ENCODE measurements at regions not wholly inside any gene's neighbourhood (a gene's known extent, or its start where the extent isn't known, plus 50 kb on each side); places are given as distances from the start of the nearest gene placed in this dataset.

DNA sequence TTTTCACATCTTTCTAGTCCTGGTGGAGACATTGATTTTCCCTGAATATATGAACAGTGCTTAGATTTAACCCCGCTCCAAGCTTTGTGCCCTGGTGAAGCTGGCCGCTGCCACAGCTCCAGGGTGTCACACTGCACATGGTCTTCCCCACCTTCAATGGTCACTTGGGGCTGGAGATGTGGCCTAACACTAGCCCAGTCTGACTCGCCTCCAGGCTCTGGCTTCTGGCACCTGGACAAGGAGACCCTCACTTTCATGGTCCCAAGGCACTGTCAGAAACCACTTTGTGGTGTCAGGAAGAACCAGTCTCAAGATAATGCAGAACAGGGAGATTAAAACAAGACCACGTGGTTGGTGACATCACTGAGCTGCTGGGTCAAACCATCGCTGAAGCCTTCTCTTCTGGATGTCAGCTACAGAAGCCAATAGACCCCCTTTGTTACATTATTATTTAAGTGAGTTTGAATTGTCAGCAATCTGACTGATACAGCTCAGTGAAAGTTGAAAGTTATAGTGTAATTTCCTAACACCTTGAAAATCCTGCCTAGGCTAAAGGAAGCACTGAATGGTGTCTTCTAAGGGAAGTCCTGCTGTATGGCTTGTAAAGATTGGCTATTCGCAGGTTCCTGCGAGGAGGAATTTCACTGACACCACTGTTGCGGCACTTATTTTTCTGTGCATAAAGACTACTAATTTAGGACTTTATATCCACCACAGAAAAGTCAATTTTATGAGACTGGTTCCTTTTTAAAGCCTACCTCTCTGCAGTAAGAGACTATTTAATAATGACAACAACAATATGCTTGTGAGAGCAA is 55.0 kb upstream of the CTDP1 start:
- no peak for DNase-seq (ENCODE audit: low spot score)
- H3K27me3 ChIP-seq = no peaks in the 10 kb centered on the region
- H3K4me1 ChIP-seq (ENCODE audit: insufficient read depth) = no peaks in the 10 kb centered on the region
- no peaks in the 10 kb centered on the region for H3K9me2 ChIP-seq (replicated peaks; ENCODE audit: insufficient read depth)
- no peaks in the 10 kb centered on the region for H3K79me2 ChIP-seq
- no peak overlapping the region for H3K4me2 ChIP-seq
- no peaks in the 10 kb centered on the region for H4K20me1 ChIP-seq (ENCODE audit: insufficient read depth, poor library complexity, severe bottlenecking)
- TF ChIP-seq EZH2phosphoT487 (IDR thresholded peaks at IDR 0.05; ENCODE audit: low read depth, severe bottlenecking, unreplicated experiment) (no peak), EZH2 (IDR thresholded peaks at IDR 0.05; ENCODE audit: borderline replicate concordance) (no peak)
- TF ChIP-seq, protein P1, sequence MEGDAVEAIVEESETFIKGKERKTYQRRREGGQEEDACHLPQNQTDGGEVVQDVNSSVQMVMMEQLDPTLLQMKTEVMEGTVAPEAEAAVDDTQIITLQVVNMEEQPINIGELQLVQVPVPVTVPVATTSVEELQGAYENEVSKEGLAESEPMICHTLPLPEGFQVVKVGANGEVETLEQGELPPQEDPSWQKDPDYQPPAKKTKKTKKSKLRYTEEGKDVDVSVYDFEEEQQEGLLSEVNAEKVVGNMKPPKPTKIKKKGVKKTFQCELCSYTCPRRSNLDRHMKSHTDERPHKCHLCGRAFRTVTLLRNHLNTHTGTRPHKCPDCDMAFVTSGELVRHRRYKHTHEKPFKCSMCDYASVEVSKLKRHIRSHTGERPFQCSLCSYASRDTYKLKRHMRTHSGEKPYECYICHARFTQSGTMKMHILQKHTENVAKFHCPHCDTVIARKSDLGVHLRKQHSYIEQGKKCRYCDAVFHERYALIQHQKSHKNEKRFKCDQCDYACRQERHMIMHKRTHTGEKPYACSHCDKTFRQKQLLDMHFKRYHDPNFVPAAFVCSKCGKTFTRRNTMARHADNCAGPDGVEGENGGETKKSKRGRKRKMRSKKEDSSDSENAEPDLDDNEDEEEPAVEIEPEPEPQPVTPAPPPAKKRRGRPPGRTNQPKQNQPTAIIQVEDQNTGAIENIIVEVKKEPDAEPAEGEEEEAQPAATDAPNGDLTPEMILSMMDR (IDR thresholded peaks at IDR 0.05; ENCODE audit: poor library complexity) = no peak
- 83% methylated on average over 8 of the region's 8 CpGs for WGBS (ENCODE audit: low lambda C conversion rate, missing lambda C conversion rate)
- H3K9me3 ChIP-seq (ENCODE audit: low read depth) = no peaks in the 10 kb centered on the region
- H3K27ac ChIP-seq = no peak overlapping the region
- H3K36me3 ChIP-seq (replicated peaks; ENCODE audit: insufficient read depth, low read depth) = no peaks in the 10 kb centered on the region
- H2AFZ ChIP-seq = no peak overlapping the region
- no peak overlapping the region for H3K4me3 ChIP-seq

DNA sequence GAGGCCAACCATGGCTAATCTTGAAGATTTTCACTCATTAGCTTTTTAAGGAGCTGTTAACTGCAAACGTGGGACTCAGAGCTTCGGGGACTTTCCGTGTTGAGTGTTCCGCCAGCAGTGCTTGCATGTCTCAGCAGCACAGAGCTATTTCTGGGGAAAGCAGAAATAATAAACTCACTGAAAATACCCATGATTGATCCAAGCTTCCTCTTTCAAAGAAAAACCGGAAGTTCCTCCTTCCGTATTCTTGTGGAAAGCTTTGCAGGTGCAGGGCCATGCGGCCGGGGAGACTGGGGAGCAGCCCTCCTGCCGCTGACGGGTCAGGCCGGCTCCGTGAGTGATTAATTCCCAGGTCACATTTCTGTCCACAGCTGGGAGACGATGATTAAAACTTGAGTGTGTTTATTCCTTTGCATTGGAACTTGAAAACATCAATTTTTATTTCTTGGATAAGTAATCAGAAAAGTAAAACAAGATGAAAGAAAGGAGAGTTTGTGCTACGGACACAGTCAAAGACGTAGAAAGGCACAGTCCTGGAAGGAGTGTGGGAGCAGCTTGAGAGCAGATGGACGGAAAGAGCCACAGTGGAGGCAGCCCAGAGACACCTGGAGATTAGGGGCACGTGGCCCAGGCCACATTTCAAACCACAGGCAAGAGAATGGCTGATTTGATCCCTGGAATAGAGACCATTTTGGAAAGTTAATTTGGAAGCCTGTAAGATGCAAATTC is 54.2 kb upstream of the CTDP1 start:
- Histone ChIP-seq H3K27ac (no peak overlapping the region), H3K4me2 (no peak overlapping the region), H3K79me2 (no peaks in the 10 kb centered on the region), H3K4me1 (ENCODE audit: insufficient read depth) (no peaks in the 10 kb centered on the region), H3K4me3 (no peak overlapping the region), H3K9me2 (replicated peaks; ENCODE audit: insufficient read depth) (no peaks in the 10 kb centered on the region), H3K27me3 (no peaks in the 10 kb centered on the region), H3K9me3 (ENCODE audit: low read depth) (no peaks in the 10 kb centered on the region), H4K20me1 (ENCODE audit: insufficient read depth, poor library complexity, severe bottlenecking) (no peaks in the 10 kb centered on the region), H2AFZ (no peak overlapping the region), H3K36me3 (replicated peaks; ENCODE audit: insufficient read depth, low read depth) (no peaks in the 10 kb centered on the region)
- TF ChIP-seq, protein P1 (IDR thresholded peaks at IDR 0.05; ENCODE audit: poor library complexity) = no peak
- TF ChIP-seq EZH2phosphoT487 (IDR thresholded peaks at IDR 0.05; ENCODE audit: low read depth, severe bottlenecking, unreplicated experiment) = no peak
- no peak for TF ChIP-seq EZH2 (IDR thresholded peaks at IDR 0.05; ENCODE audit: borderline replicate concordance)
- WGBS (ENCODE audit: low lambda C conversion rate, missing lambda C conversion rate) = 77% methylated on average over 17 of the region's 17 CpGs
- no peak for DNase-seq (ENCODE audit: low spot score)

DNA sequence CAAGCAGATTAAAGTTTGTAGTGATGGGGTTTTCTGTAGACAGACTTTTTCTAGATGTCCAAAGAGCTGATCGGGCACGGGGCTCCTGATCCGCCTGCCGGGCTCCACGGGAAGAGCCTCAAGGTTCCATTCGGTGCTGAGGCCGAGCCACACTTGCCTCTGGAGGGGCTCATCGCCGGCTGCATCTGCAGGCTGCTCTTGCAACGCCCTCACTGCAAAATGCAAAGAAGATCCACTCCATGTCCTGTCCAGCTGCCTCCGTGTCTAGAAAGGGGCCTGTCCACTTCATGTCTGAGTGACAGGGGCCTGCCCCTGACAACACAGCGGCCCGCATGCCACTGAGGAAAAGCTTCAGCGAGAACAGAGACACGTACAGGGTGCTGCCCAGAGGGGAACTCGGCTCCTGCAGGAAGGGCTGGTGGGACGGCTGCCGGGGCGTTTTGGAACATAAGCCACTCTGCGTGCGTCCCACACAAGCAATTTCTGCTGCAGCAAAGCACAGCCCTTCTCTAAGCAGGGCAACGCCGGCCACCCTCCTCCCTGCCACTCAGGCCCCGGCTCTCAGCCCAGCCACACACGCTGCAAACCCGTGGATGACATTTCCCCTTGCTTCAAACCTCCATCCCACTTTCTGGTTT is 53.6 kb upstream of the CTDP1 start:
- Histone ChIP-seq H2AFZ (no peak overlapping the region), H3K36me3 (replicated peaks; ENCODE audit: insufficient read depth, low read depth) (no peaks in the 10 kb centered on the region), H3K27ac (no peak overlapping the region), H4K20me1 (ENCODE audit: insufficient read depth, poor library complexity, severe bottlenecking) (no peaks in the 10 kb centered on the region), H3K9me2 (replicated peaks; ENCODE audit: insufficient read depth) (no peaks in the 10 kb centered on the region), H3K4me3 (no peak overlapping the region), H3K4me2 (no peak overlapping the region), H3K79me2 (no peaks in the 10 kb centered on the region), H3K4me1 (ENCODE audit: insufficient read depth) (no peaks in the 10 kb centered on the region), H3K9me3 (ENCODE audit: low read depth) (no peaks in the 10 kb centered on the region), H3K27me3 (no peaks in the 10 kb centered on the region)
- TF ChIP-seq EZH2 (IDR thresholded peaks at IDR 0.05; ENCODE audit: borderline replicate concordance) (no peak), EZH2phosphoT487 (IDR thresholded peaks at IDR 0.05; ENCODE audit: low read depth, severe bottlenecking, unreplicated experiment) (no peak)
- TF ChIP-seq, protein P1 (IDR thresholded peaks at IDR 0.05; ENCODE audit: poor library complexity) = no peak
- no peak for DNase-seq (ENCODE audit: low spot score)
- 90% methylated on average over 26 of the region's 26 CpGs for WGBS (ENCODE audit: low lambda C conversion rate, missing lambda C conversion rate)
